ENCODE measurements at regions not wholly inside any gene's neighbourhood (a gene's known extent, or its start where the extent isn't known, plus 50 kb on each side); places are given as distances from the start of the nearest gene placed in this dataset.
"Not testable (repeated sequence)": the region's sequence is repeated elsewhere in the genome, so short reads cannot be mapped to it uniquely, and the experiment has no call there.

GRCh38 chr1:146387750-146388469, 159.1 kb upstream of the NOTCH2NLA start:
- not testable (repeated sequence) for DNase-seq (ENCODE audit: extremely low read depth, low read depth)

- DNase-seq (ENCODE audit: extremely low read depth, low read depth), result peak; percentile 75
Measured at GRCh38 chr1:146386851-146387749, 158.3 kb upstream of the NOTCH2NLA start.

- not testable (repeated sequence) for DNase-seq (ENCODE audit: extremely low read depth, low read depth)
Measured at GRCh38 chr1:146381196-146381595, 152.4 kb upstream of the NOTCH2NLA start.

GRCh38 chr1:146376708-146377496, 148.1 kb upstream of the NOTCH2NLA start:
- peak; percentile 95 for DNase-seq (ENCODE audit: extremely low read depth, low read depth)

- DNase-seq (ENCODE audit: extremely low read depth, low read depth), result not testable (repeated sequence)
Measured at GRCh38 chr1:146376309-146376707, 147.5 kb upstream of the NOTCH2NLA start.

- not testable (repeated sequence) for DNase-seq (ENCODE audit: extremely low read depth, low read depth)
Measured at GRCh38 chr1:146375108-146375507, 146.3 kb upstream of the NOTCH2NLA start.

GRCh38 chr1:146369940-146370339, 141.1 kb upstream of the NOTCH2NLA start:
- DNase-seq (ENCODE audit: extremely low read depth, low read depth), result not testable (repeated sequence)

GRCh38 chr1:146355373-146355772, 126.6 kb upstream of the NOTCH2NLA start:
- DNase-seq (ENCODE audit: extremely low read depth, low read depth), result not testable (repeated sequence)

GRCh38 chr1:146326863-146327262, 98.0 kb upstream of the NOTCH2NLA start:
- not testable (repeated sequence) for DNase-seq (ENCODE audit: extremely low read depth, low read depth)

GRCh38 chr1:146324463-146324862, 95.6 kb upstream of the NOTCH2NLA start:
- not testable (repeated sequence) for DNase-seq (ENCODE audit: extremely low read depth, low read depth)

GRCh38 chr1:146323302-146323701, 94.5 kb upstream of the NOTCH2NLA start:
- not testable (repeated sequence) for DNase-seq (ENCODE audit: extremely low read depth, low read depth)

GRCh38 chr1:146322893-146323292, 94.1 kb upstream of the NOTCH2NLA start:
- DNase-seq (ENCODE audit: extremely low read depth, low read depth), result not testable (repeated sequence)

GRCh38 chr1:146318715-146319114, 89.9 kb upstream of the NOTCH2NLA start:
- not testable (repeated sequence) for DNase-seq (ENCODE audit: extremely low read depth, low read depth)

- DNase-seq (ENCODE audit: extremely low read depth, low read depth), result not testable (repeated sequence)
Measured at GRCh38 chr1:146317785-146318184, 89.0 kb upstream of the NOTCH2NLA start.

GRCh38 chr1:146314449-146315246, 85.8 kb upstream of the NOTCH2NLA start:
- not testable (repeated sequence) for DNase-seq (ENCODE audit: extremely low read depth, low read depth)

GRCh38 chr1:146310579-146310978, 81.8 kb upstream of the NOTCH2NLA start:
- not testable (repeated sequence) for DNase-seq (ENCODE audit: extremely low read depth, low read depth)

GRCh38 chr1:146309427-146309826, 80.6 kb upstream of the NOTCH2NLA start:
- DNase-seq (ENCODE audit: extremely low read depth, low read depth), result not testable (repeated sequence)

GRCh38 chr1:146308892-146309291, 80.1 kb upstream of the NOTCH2NLA start:
- not testable (repeated sequence) for DNase-seq (ENCODE audit: extremely low read depth, low read depth)

- not testable (repeated sequence) for DNase-seq (ENCODE audit: extremely low read depth, low read depth)
Measured at GRCh38 chr1:146308152-146308551, 79.3 kb upstream of the NOTCH2NLA start.

GRCh38 chr1:146307632-146308031, 78.8 kb upstream of the NOTCH2NLA start:
- not testable (repeated sequence) for DNase-seq (ENCODE audit: extremely low read depth, low read depth)

Measured in AG09319 (cell line).